ENCODE measurements at regions not wholly inside any gene's neighbourhood (a gene's known extent, or its start where the extent isn't known, plus 50 kb on each side); places are given as distances from the start of the nearest gene placed in this dataset.

GRCh38 chr17:70820276-70820675 is 650.9 kb downstream of the KCNJ2 start:
- TF ChIP-seq CTCF (IDR thresholded peaks at IDR 0.05; ENCODE audit: poor library complexity) (no peak), EZH2phosphoT487 (IDR thresholded peaks at IDR 0.05; ENCODE audit: low read depth, severe bottlenecking, unreplicated experiment) (no peak), EZH2 (IDR thresholded peaks at IDR 0.05; ENCODE audit: borderline replicate concordance) (no peak)

Data from hepatocyte (in vitro differentiated cells).